DMS 273 (cell line): ENCODE measurements at regions not wholly inside any gene's neighbourhood (a gene's known extent, or its start where the extent isn't known, plus 50 kb on each side); places are given as distances from the start of the nearest gene placed in this dataset.

Source experiments
- DNase-seq: peaks from one replicate; lab custom pipeline; 2025; ENCODE audit not compliant: unreplicated experiment; lab: John Stamatoyannopoulos, UW

DNA sequence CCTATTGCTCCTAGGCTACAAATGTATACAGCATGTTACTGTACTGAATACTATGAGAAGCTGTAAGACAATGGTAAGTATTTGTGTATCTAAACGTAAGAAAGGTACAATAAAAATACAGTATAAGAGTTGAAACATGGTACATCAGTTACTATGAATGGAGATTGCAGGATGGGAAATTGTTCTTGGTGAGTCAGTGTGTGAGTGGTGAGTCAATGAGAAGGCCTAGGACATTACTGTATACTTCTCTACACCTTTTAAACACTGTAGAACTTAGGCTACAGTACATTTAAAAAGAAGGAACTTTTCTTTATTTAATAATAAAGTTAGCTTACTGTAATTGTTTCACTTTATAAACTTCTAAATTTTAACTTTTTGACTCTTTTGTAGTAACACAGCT, 2603.2 kb downstream of the PCDH7 start:
- DNase-seq: no peak

DNA sequence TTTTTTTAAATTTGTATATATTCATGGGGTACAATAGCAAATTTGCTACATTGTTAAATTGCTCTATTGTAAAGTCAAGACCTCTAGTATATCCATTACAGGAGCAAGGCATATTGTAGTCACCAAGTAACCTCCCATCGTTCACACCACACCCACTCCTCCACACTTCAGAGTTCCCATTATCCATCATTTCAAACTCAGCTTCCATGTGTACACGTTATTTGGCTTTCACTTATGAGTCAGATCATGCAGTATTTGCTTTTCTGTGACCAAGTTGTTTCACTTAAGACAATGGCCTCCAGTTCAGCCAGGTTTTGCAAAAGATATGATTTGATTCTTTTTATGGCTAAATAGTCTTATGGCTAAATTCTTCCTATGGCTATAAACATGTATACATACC, 2614.2 kb downstream of the PCDH7 start:
- no peak for DNase-seq

DNA sequence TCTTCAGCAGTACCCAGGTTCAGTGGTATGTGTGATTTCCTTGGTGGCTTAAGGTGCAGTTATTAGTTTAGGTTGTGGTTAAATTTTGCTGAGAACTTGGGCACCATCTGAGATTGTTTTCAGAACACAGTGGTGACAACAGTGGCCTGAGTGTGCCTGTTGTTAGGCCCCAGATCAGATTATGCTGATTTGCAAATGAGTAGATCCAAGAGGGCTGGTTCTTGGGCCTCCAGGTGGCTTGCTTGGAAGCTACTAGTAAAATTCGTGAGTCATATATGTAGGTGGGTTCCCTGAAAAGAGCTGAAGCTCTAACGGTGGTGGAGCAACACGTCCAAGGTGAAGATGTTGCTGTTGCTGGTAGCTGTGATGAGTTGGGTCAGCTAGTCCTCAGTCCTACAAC, 2619.6 kb downstream of the PCDH7 start:
- no peak for DNase-seq

DNA sequence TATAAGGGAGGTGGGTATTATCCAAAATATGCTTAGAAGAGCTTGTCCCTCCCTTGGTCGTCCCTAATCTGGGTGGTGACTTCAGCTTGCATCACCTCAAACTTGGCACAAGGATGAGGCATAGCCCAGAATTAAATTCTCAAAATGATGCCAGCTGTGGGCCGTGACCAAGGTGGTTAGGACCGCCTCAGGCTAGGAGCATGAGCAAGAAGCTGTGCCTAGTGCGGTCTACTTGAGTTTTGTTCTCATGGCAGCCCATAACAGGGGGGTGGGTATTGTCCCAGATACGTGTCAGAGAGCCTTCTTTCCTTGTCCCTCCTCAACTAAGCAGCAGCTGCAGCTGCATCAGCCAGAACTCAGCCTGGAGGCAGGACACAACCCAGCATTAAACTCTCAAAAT, 2620.0 kb downstream of the PCDH7 start:
- no peak for DNase-seq

DNA sequence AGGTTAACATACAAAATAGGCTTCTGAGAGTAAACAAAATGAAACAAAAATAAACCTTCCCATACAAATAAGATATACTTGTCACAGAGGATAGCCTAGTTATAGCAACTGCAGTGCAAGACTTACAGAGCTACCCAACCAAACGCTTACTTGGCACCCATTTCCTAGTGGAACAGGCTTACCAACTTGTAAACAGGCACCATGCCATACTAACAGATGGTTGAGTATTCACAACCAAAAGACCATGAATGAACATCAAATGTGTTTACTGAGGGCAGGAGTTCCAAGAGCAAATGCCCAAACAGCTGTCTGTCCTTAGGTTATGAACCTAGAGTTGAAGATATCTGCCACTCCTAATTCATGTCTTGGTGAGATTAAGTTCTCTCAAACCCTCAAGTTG, 2629.2 kb downstream of the PCDH7 start:
- DNase-seq: peak; percentile 93

DNA sequence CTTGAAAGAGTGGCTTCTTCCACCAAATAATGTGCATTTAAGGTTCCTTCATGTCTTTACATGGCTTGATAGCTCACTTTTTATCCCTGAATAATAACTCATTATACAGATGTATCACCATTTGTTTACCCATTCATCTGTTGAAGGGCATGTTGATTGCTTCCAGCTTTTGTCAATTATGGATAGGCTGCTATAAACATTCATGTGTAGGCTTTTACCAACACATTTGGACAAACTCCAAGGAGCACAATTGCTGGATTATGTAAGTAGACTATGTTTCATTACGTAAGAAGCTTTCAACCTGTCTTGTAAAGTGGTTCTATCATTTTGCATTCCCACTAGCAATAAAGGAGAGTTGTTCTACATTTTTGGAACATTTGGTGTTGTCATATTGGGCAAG, 2637.0 kb downstream of the PCDH7 start:
- DNase-seq: peak; percentile 2

DNA sequence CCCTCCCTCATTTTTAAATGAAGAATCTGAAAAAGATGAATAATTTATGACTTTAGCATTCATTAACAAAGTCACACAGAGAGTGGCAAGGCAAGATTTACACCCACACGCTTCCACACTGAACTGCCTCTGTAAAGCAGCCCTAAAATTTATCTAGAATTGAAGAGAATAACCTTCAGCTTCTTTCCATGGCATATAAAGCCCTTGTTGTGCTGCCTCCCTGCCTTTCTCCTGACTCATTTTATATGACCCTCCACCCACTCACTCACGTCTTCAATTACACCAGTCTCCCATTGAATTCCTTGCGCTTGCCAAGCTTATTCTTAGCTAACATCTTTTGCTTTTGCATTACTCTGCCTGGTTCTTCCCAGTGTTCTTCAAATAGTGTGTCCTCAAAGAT, 2649.3 kb downstream of the PCDH7 start:
- DNase-seq: peak; percentile 26

DNA sequence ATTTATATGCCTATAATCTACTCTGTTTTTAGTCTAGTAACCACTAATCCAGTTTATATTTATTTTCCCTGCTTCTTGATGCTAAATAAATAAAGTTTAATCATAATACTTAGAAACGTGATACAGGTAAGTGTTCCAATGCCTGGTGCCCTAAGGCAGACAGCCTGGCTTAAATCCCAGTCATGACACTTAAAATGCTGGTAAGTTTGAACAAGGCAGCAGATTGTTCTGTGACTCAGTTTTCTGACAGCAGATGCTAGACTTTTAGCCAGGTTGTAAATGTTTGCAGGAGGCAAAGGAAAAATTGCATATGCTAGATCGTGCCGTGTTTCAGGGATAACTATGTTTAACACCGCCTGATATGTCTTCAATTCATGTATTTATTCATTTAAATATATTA, 2661.6 kb downstream of the PCDH7 start:
- peak; percentile 89 for DNase-seq

DNA sequence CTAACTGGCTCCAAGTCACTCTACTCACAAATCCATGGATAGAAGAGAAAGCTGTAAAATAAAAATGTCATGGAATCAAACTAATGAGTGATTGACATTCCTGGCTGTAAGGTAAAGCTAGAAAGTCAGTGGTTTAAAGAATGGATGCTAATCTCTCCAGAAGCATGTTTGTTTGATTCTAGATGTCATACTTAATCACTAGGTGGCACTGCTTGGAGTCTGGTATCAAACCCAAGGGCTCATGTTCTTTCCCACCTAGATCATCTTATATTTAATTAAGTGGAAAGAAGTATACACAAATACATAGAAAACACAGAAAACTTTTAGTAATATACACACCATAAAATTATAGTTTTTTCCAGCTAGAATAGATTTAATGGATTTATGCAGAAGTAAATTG, 2666.6 kb downstream of the PCDH7 start:
- DNase-seq: peak; percentile 2

DNA sequence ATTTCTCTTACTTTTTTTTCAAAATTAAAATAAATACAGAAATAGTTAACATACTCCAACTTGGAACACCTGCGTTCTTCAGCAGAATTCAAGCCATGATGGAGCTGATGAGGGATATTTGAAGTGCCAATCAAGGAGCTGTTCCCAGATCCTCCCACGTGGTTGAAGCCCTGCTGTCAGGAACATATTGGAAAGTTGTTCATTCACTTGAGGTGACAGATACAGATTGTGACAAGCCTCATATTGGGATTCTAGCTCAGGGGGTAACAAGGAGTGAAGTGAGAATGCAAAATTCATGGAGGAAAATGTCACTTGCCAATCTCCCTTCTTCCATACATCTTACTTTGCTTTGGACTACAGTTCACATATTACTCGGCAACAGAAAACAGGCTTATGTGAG, 2670.8 kb downstream of the PCDH7 start:
- DNase-seq: no peak

DNA sequence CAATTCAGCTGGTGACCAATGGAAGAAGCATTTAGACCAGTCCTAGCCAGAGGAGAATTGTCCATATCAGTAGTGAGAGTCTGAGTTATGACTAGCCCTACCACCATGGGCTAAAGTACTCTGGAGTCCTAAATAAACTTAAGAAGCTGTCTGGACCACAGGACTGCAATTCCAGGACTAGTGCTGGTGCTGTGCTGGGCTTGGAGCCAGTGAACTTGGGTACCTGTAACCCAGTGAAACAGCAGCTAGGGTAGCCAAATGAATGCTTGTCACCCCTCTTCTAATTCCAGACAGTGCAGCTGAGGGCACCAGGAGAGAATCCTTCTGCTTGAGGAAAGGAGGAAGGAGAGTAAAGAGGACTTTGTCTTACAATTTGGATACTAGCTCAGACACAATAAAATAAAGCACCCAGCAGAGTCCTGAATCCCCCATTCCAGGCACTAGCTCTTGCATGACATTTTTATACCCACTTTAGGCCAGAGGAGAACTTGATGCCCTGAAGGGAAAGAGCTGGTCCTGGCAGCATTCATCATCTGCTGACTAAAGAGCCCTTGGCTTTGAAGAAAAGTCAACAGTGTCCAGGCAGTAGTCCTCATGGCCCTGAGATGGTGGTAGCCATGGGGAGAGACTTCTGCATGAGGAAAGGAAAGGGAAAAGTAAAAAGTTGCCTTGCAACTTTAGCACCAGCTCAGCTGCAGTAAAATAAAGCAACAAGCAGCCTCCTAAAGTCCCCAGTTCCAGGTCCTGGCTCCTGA, 2675.7 kb downstream of the PCDH7 start:
- no peak for DNase-seq

DNA sequence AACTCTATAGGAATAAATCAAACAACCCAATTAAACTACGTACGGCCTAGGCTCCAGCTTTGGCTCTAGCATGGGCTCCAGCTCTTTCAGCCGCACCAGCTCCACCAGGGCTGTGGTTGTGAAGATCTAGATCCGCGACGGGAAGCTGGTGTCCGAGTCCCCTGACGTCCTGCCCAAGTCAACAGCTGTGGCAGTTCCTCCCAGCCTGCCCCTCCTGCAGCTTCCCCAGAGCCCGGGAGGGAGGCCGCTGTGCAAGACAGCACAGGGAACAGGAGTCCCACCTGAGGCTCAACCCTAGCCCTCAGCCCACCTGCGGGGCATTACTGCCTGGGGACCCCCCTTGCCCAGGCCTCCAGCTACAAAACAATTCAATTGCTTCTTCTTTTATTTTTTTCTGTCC, 2680.3 kb downstream of the PCDH7 start:
- DNase-seq: no peak

DNA sequence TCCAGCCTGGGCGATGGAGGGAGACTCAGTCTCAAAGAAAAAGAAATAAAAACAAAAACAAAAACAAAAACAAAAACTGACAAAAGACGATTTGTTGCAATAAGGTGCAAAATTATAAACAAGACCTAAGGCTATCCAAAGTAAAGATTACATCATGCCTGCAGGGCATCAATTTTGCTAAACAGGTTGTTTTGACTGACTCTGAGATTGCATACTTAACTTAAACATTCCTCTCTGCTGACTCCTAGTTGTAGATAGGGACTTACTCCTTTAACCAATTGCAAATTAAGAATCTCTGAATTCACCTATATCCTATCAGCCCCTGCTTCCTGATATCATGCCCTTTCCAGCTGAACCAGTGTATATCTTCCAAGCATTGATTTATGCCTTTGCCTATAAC, 2687.3 kb downstream of the PCDH7 start:
- no peak for DNase-seq

DNA sequence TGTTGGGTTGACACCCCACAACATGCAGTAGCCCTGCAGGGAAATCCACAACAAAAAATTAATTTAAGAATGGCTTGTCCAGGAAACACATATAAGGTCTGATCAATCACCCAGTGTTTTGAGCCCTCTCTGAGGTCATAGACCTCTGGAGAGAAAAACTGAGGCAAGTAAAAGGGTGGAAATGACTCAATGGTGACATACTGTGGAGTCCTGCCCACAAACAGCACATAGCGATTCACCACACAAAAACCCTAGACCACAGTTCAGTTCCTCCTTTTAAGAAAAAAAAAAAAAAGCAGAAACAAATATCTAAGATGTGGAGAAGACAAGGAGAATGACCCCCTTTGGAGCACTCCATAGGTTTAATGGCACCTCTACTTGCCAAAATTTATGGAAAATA, 2691.0 kb downstream of the PCDH7 start:
- no peak for DNase-seq

DNA sequence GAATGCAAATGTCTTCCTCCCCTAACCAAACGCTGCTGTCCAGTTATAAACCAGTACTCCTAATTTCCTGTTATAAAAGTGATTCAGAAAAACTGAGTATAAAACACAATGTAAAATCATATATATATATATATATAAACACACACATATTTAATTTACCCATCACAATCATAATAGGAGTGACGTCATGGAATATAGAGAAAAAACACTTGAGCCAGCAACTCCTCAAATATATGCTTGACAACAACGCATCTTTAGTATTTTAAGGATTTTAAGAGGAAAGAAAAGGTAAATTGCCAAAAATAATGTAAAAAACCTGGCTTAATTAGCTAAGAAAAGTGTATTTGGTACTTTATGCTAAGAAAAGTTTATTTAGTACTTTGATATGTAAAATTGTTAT, 2701.7 kb downstream of the PCDH7 start:
- DNase-seq: no peak

DNA sequence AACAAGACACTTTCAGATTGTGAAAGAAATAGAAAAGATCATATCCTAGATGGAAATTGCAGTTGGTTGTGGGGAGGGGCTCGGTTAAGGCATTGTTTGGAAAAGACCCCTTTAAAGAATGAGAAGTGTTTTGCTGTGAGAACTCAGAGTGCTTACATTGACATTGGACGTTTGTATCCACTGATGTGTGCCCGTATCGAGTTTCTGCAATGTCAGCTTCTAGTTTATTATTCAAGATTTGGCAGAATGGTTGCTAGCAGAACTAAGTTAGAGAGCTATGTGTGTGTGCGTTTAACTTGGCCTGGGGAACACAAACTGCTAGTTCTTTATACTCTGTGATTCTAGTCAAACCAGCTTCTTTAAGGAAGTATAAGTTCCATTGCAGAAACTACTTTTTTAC, 2702.5 kb downstream of the PCDH7 start:
- DNase-seq: peak; percentile 11

DNA sequence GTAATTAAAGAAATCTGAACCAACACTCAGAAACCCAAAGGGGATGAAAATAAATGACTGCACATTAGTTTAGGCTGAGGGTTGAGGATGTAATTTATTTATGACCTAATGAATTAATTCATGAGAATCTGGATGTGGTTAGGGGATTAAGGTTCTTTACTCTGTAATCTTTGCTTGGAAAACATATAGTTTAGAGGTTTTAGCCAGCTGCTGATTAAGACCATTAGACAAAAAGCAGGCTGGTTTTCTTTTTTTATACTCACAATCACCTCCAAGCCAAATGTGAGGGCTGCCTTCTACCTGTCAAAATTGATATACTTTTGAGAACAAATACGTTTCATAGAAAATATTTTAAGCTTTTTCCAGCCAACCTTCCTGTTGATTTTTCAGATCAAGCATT, 2705.8 kb downstream of the PCDH7 start:
- DNase-seq: peak; percentile 40

DNA sequence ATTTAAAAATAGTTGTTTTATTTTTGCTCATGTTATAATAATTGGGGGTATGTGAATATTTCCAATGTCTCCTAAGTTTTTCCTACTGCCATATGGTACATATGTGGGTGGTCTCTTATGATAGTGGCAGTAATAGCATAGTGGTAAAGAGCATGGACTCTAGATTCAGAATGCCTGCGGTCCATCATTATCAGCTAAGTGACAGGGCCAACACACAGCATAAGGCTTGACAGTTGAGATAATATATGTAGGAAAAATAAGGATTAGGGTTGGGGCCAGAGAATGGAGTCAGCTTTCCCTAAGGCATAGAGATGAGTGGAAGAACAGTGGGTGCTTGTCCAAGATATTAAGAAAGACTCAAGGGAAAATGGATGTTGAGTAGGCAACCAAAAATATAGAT, 2707.5 kb downstream of the PCDH7 start:
- DNase-seq: peak; percentile 3

DNA sequence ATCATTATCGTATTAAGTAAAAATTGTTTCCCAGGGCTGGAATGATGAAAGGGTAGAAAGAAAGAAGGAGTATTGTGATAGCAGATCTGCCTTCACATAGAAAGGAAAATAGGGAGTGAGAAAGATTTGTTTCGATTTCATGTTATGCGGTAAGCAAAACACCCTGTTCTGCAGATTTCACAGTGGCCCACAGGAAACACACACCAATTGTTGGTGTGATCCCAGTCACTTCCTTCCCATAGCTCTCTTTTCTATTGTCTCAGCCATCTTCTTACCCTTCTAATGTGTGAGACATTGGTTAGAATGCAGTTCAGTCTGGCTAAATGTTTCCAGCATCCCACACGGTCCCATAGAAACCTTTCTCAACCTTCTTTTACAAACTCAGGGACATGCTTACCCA, 2709.8 kb downstream of the PCDH7 start:
- DNase-seq: no peak

DNA sequence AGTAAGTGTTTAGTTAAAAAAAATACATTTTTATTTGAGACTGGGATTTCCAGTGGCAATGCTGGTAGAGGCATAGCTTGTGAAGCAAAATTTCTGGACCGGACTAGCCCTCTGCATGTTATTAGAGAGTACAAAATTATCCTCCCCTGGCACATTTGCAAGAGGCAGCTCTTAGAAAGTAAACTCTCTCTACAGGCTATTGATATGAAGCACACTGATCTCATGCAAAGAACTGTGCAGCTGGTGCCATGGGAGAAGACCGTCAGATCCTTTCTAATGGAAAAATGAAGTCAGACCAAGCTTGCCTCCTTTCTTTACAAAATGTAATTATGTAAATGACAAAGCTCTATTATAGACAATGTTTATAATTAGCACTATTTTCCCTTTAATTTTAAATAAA, 2717.2 kb downstream of the PCDH7 start:
- peak; percentile 11 for DNase-seq

DNA sequence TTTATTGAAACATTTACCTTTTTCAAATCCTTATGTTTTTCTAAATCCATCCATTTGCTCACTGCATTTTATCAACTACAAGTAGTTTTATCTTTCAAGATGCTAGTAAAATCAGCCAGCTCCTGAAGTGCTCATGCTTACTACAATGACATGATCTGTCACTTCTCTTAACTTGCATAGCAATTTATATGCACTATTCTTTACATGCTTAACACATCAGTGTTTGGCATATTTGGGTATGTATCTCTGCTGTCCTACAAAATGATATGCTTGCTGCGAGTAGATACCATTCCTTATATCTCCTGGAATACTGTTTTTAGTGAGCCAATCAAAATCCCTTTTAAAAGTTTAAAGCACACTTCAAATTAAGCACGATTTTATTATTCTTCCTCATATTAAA, 2726.8 kb downstream of the PCDH7 start:
- DNase-seq: no peak

DNA sequence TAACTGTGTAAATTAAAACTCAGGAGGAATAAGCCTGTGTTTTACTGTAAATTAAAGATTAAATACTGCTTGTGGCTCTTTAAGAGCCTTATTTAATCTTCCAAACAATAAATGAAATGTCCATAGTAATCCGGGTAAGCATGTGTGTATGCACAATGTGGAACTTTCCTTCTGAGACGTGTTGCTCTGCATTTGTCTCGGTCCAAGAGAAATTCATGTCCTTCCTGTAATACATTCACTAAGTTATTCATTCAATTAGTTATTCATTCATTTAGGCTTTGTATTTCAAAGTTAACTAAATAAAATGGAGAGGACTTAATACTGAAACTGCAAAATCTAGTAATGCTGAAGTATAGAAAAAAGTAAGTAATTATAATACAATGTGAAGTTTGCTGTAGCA, 2728.8 kb downstream of the PCDH7 start:
- DNase-seq: no peak

DNA sequence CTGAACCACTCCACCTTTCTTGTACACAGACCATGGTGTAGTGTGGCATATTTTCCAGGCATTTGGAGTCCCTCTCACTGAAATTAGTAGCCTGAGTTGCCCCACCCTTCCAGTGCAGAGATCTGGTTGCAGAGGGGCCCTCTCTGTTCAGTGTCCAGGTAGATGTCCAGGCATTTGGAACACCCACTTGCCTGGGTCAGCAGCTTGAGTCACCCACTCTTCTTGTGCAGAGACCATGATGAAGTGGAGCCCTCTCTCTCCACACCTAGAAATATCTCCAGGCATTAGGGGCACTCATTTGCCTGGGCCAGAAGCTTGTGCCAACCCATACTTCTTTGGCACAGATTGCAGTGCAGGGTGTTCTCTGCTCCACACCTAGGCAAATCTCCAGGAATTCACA, 2733.3 kb downstream of the PCDH7 start:
- DNase-seq: no peak
